Psoas muscle (tissue), 7 donors: ENCODE measurements at regions not wholly inside any gene's neighbourhood (a gene's known extent, or its start where the extent isn't known, plus 50 kb on each side); places are given as distances from the start of the nearest gene placed in this dataset.

Experiments
- ATAC-seq, 4 donors: fragments of 200-7000 bp; cut with Tn5 transposase; one replicate each; pipeline ENCODE4 v1.9.1; 2020; ENCODE audit warnings: moderate library complexity in 3 of 4, mild to moderate bottlenecking in 2 of 4
- DNase-seq, 2 donors: peaks; one replicate each; pipeline ENCODE4 v3.0.0-alpha.2; 2020
- H3K27ac ChIP-seq: fragments of 200-600 bp; one replicate; pipeline ENCODE4 v1.8.0; 2022
- H3K27me3 ChIP-seq, 3 donors: fragments of 200-600 bp in 1 of 3; one replicate each; pipeline versions ENCODE4 v1.6.1 to v1.8.0; 2013 to 2022; ENCODE audit warnings: low read length in 2 of 3, mild to moderate bottlenecking in 2 of 3, moderate library complexity in 1 of 3; ENCODE audit not compliant: insufficient read depth in 3 of 3
- H3K36me3 ChIP-seq, 2 donors: fragments of 200-600 bp in 1 of 2; one replicate each; pipeline versions ENCODE4 v1.6.1 to v1.8.0; 2013 to 2022; ENCODE audit warnings: low read depth in 1 of 2, mild to moderate bottlenecking in 1 of 2, moderate library complexity in 1 of 2; ENCODE audit not compliant: insufficient read depth in 1 of 2
- H3K4me1 ChIP-seq: fragments of 200-600 bp; one replicate; pipeline ENCODE4 v1.8.0; 2022
- H3K4me3 ChIP-seq: fragments of 200-600 bp; one replicate; pipeline ENCODE4 v1.8.0; 2022; ENCODE audit warnings: mild to moderate bottlenecking
- H3K9me3 ChIP-seq: fragments of 200-600 bp; one replicate; pipeline ENCODE4 v1.8.0; 2022
- CTCF ChIP-seq: fragments of 200-600 bp; IDR thresholded peaks from one replicate; pipeline ENCODE4 v1.8.0; 2022; ENCODE audit warnings: antibody characterized with exemption
- WGBS, 3 donors: extraction: QIAGEN DNeasy Blood & Tissue Kit; methylation state at CpG; one replicate each; pipeline versions ENCODE4 v1.1.6 to v1.1.7; 2013; 5-methylcytosine and 5-hydroxymethylcytosine counted together
- intact Hi-C, 2 donors: fragments of 100-400 bp; cut with DNase I; formaldehyde crosslinking; loops; one replicate each; pipeline versions ENCODE4 v1.11.0 to v1.14.2; 2022
- donor health status: healthy with polysubstance abuse.
- donor health status: DM: no; HTN: no; CAD: no; lungs with moderate emphysema.
- donor health status: Bipolar disorder and iron deficiency.
- donor health status: healthy.
- donor health status: DM: yes; HTN: yes; CAD: no.
- donor health status: DM: no; HTN: no; CAD: no.
- donor health status: DM: yes; HTN: yes; CAD: no.

- WGBS, 3 donors = 74 to 77% (median 74%) methylated on average over 12 of the region's 12 CpGs
- intact Hi-C loops = no loop called here
Observed at GRCh38 chr20:57074386-57074785, 192.1 kb downstream of the BMP7 start.

GRCh38 chr20:57075181-57075580, 191.3 kb downstream of the BMP7 start:
- H3K36me3 ChIP-seq = no peaks in the 10 kb centered on the region
- no peak for ATAC-seq
- intact Hi-C loops = no loop called here
- no peaks in the 10 kb centered on the region for H3K4me1 ChIP-seq
- no peak for DNase-seq
- no peak overlapping the region for H3K27ac ChIP-seq
- 51 to 67% (median 60%) methylated on average over 5 of the region's 5 CpGs for WGBS, 3 donors
- no peak overlapping the region for H3K4me3 ChIP-seq
- H3K27me3 ChIP-seq = peaks cover 0 to 20% (median 10%) of the 10 kb centered on the region in 3 donors
- H3K9me3 ChIP-seq = peaks cover 20% of the 10 kb centered on the region
- TF ChIP-seq CTCF = no peak

More at GRCh38 chr20:57074386-57074785, 192.1 kb downstream of the BMP7 start:
- H3K9me3 ChIP-seq = peaks cover 20% of the 10 kb centered on the region
- H3K4me1 ChIP-seq = no peaks in the 10 kb centered on the region
- peaks cover 0 to 27% (median 10%) of the 10 kb centered on the region in 3 donors for H3K27me3 ChIP-seq
- no peak for TF ChIP-seq CTCF
- ATAC-seq = no peak
- no peaks in the 10 kb centered on the region for H3K36me3 ChIP-seq
- DNase-seq = no peak
- H3K4me3 ChIP-seq = no peak overlapping the region
- H3K27ac ChIP-seq = no peak overlapping the region

GRCh38 chr20:57075603-57076002, 190.8 kb downstream of the BMP7 start:
- intact Hi-C loops = no loop called here
- no peak for TF ChIP-seq CTCF

GRCh38 chr20:57076152-57076652, 190.2 kb downstream of the BMP7 start:
- TF ChIP-seq CTCF = no peak
- no peak overlapping the region for H3K27ac ChIP-seq
- WGBS, 3 donors = 58 to 61% (median 60%) methylated on average over 11 of the region's 11 CpGs
- H3K36me3 ChIP-seq = no peaks in the 10 kb centered on the region
- no peaks in the 10 kb centered on the region for H3K4me1 ChIP-seq
- ATAC-seq = no peak
- intact Hi-C loops = no loop called here
- H3K27me3 ChIP-seq = peaks cover 0 to 13% (median 10%) of the 10 kb centered on the region in 3 donors
- no peak for DNase-seq
- H3K4me3 ChIP-seq = no peak overlapping the region
- H3K9me3 ChIP-seq = peaks cover 20% of the 10 kb centered on the region

More at GRCh38 chr20:57075603-57076002, 190.8 kb downstream of the BMP7 start:
- H3K4me3 ChIP-seq = no peak overlapping the region
- H3K36me3 ChIP-seq = no peaks in the 10 kb centered on the region
- peaks cover 20% of the 10 kb centered on the region for H3K9me3 ChIP-seq
- DNase-seq = no peak
- H3K27me3 ChIP-seq = peaks cover 0 to 16% (median 8%) of the 10 kb centered on the region in 3 donors
- no peaks in the 10 kb centered on the region for H3K4me1 ChIP-seq
- H3K27ac ChIP-seq = no peak overlapping the region
- no peak for ATAC-seq

GRCh38 chr20:57076951-57077350, 189.5 kb downstream of the BMP7 start:
- Histone ChIP-seq H3K27me3 (peaks cover 0 to 9% (median 7%) of the 10 kb centered on the region in 3 donors), H3K27ac (no peak overlapping the region), H3K4me1 (no peaks in the 10 kb centered on the region), H3K9me3 (peaks cover 20% of the 10 kb centered on the region), H3K4me3 (no peak overlapping the region), H3K36me3 (no peaks in the 10 kb centered on the region)
- WGBS, 3 donors = 64 to 67% (median 65%) methylated on average over 3 of the region's 3 CpGs
- ATAC-seq = no peak
- intact Hi-C loops = no loop called here
- DNase-seq = no peak
- no peak for TF ChIP-seq CTCF
